Mesothelial cell of epicardium (in vitro differentiated cells): ENCODE measurements at regions not wholly inside any gene's neighbourhood (a gene's known extent, or its start where the extent isn't known, plus 50 kb on each side); places are given as distances from the start of the nearest gene placed in this dataset.

Source experiments
- DNase-seq, 2 experiments: peaks; one replicate each; pipeline ENCODE4 v3.0.0; 2021; ENCODE audit warnings: low spot score in 2 of 2; ENCODE audit not compliant: unreplicated experiment in 2 of 2
- H3K27ac Mint-ChIP-seq: 2 replicates; pipeline ENCODE4 v1.8.0; 2021; ENCODE audit warnings: mixed read lengths
- H3K27me3 Mint-ChIP-seq: 2 replicates; pipeline ENCODE4 v1.8.0; 2021; ENCODE audit warnings: low read depth, mixed read lengths
- H3K36me3 Mint-ChIP-seq: 2 replicates; pipeline ENCODE4 v1.8.0; 2021; ENCODE audit warnings: mixed read lengths
- H3K4me1 Mint-ChIP-seq: 2 replicates; pipeline ENCODE4 v1.8.0; 2021; ENCODE audit warnings: mixed read lengths
- H3K4me3 Mint-ChIP-seq: 2 replicates; pipeline ENCODE4 v1.8.0; 2021; ENCODE audit warnings: mild to moderate bottlenecking, moderate library complexity, mixed read lengths
- H3K9me3 Mint-ChIP-seq: 2 replicates; pipeline ENCODE4 v1.8.0; 2021; ENCODE audit warnings: mixed read lengths
- CTCF ChIP-seq: fragments of 200-600 bp; sonication (generic); IDR thresholded peaks from one replicate; pipeline ENCODE4 v1.5.0; 2021; ENCODE audit warnings: antibody characterized with exemption; ENCODE audit not compliant: unreplicated experiment

GRCh38 chr11:80211673-80212072, 770.8 kb upstream of the TENM4 start:
- Mint-ChIP-seq H3K27me3 (no peaks in the 10 kb centered on the region), H3K4me3 (no peak overlapping the region), H3K36me3 (no peaks in the 10 kb centered on the region), H3K27ac (no peak overlapping the region), H3K9me3 (peaks cover 12% of the 10 kb centered on the region), H3K4me1 (no peaks in the 10 kb centered on the region)
- TF ChIP-seq CTCF: no peak
- DNase-seq: no peak

- H3K9me3 Mint-ChIP-seq: peaks cover 8% of the 10 kb centered on the region
- H3K36me3 Mint-ChIP-seq: no peaks in the 10 kb centered on the region
- H3K27ac Mint-ChIP-seq: no peak overlapping the region
Measured at GRCh38 chr11:80204021-80204420, 763.2 kb upstream of the TENM4 start.

GRCh38 chr11:80196932-80197554, 756.2 kb upstream of the TENM4 start:
- peaks cover 13% of the 10 kb centered on the region for H3K9me3 Mint-ChIP-seq
- no peaks in the 10 kb centered on the region for H3K4me1 Mint-ChIP-seq

More at GRCh38 chr11:80204021-80204420, 763.2 kb upstream of the TENM4 start:
- Mint-ChIP-seq H3K27me3 (no peaks in the 10 kb centered on the region), H3K4me1 (no peaks in the 10 kb centered on the region), H3K4me3 (no peak overlapping the region)
- no peak for TF ChIP-seq CTCF
- no peak for DNase-seq

GRCh38 chr11:80196041-80196440, 755.2 kb upstream of the TENM4 start:
- Mint-ChIP-seq H3K9me3 (peaks cover 13% of the 10 kb centered on the region), H3K27me3 (no peaks in the 10 kb centered on the region), H3K27ac (no peak overlapping the region), H3K4me1 (no peaks in the 10 kb centered on the region), H3K36me3 (no peaks in the 10 kb centered on the region), H3K4me3 (no peak overlapping the region)
- DNase-seq: no peak
- no peak for TF ChIP-seq CTCF

More at GRCh38 chr11:80196932-80197554, 756.2 kb upstream of the TENM4 start:
- TF ChIP-seq CTCF: no peak
- no peak for DNase-seq
- H3K27me3 Mint-ChIP-seq: no peaks in the 10 kb centered on the region
- H3K36me3 Mint-ChIP-seq: no peaks in the 10 kb centered on the region
- no peak overlapping the region for H3K27ac Mint-ChIP-seq
- H3K4me3 Mint-ChIP-seq: no peak overlapping the region

- H3K4me1 Mint-ChIP-seq: no peaks in the 10 kb centered on the region
- no peak for DNase-seq
- H3K36me3 Mint-ChIP-seq: no peaks in the 10 kb centered on the region
- H3K27ac Mint-ChIP-seq: no peak overlapping the region
- peaks cover 7% of the 10 kb centered on the region for H3K9me3 Mint-ChIP-seq
- no peak for TF ChIP-seq CTCF
- H3K4me3 Mint-ChIP-seq: no peak overlapping the region
- no peaks in the 10 kb centered on the region for H3K27me3 Mint-ChIP-seq
Measured at GRCh38 chr11:80194625-80195024, 753.8 kb upstream of the TENM4 start.

- Mint-ChIP-seq H3K36me3 (no peaks in the 10 kb centered on the region), H3K9me3 (peaks cover 4% of the 10 kb centered on the region), H3K4me3 (no peak overlapping the region)
Measured at GRCh38 chr11:80194016-80194415, 753.2 kb upstream of the TENM4 start.

More at GRCh38 chr11:80194016-80194415, 753.2 kb upstream of the TENM4 start:
- H3K4me1 Mint-ChIP-seq: no peaks in the 10 kb centered on the region
- no peak for TF ChIP-seq CTCF
- H3K27ac Mint-ChIP-seq: no peak overlapping the region
- DNase-seq: no peak
- no peaks in the 10 kb centered on the region for H3K27me3 Mint-ChIP-seq
